GM19239 (cell line): ENCODE measurements at regions not wholly inside any gene's neighbourhood (a gene's known extent, or its start where the extent isn't known, plus 50 kb on each side); places are given as distances from the start of the nearest gene placed in this dataset.
"Not testable (repeated sequence)": the region's sequence is repeated elsewhere in the genome, so short reads cannot be mapped to it uniquely, and the experiment has no call there.

Experiments used
- DNase-seq: peaks from one replicate; pipeline ENCODE4 v3.0.0; 2011; ENCODE audit warnings: low spot score; ENCODE audit not compliant: insufficient read length
- FAIRE-seq: peaks from 2 replicates; lab custom pipeline; 2011; peaks lifted over from hg19 to GRCh38; lab: Jason Lieb, UNC

DNA sequence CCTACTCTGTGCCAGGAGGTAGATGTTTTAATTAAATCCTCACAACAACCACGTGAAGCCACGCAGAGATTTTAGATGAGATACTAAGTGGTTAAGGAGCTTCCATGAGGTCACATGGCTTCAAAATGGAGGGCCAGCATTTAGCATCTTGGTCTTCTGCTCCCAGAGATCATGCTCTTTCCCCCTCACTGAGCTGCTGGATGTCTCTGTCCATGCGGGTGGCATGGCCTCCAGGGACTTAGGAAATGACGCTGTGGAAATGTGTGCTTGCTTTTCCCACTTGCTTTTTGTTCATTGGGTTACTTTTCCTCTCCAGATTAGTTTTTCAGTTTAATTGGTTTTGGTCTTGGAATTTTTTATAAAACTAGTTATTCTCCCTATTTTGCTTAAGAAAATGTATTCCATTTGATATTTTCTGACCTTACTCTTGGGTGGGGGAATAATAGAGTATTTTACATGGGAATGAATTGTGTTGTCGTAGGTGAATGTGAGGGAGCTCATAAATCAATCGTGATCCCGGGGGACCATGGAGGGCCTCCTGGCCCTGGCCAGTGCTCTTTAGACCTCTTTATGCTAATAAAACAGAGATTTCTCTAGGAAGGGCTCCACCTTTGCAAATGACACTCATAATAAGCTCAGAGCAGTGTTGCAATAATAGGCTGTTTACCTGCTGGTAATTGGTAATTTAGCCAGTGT, 376.0 kb upstream of the ONECUT1 start:
- FAIRE-seq (no peak), DNase-seq (no peak)

DNA sequence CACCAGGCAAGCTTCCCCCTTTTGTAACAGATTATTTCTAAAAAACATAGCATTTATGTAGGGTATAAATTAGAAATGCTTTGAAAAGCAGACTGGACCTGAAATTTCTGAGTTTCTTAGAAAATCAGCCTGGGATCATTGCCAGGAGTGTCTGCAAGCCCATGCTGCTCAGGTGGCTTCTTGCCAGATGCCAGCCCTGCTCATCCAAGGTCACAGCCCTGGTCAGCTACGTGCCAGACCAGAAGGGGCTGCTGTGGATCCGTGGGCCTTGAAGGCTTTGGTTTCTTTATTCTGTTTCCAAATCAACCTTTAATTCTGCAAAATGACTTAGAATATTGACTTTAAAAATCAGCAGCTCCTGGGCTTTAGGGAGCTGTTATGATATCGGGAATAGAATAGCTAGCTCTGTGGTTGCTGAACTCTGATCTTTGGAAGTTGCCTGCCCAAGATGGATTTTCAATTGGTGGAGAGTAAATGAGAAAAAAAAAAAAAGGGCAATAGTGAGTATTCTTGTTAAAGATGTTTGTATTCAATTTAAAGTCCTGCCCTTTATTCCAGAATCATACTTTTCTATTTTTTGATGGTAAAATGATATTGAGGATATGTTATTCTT, 370.1 kb upstream of the ONECUT1 start:
- FAIRE-seq, result no peak
- DNase-seq, result no peak

DNA sequence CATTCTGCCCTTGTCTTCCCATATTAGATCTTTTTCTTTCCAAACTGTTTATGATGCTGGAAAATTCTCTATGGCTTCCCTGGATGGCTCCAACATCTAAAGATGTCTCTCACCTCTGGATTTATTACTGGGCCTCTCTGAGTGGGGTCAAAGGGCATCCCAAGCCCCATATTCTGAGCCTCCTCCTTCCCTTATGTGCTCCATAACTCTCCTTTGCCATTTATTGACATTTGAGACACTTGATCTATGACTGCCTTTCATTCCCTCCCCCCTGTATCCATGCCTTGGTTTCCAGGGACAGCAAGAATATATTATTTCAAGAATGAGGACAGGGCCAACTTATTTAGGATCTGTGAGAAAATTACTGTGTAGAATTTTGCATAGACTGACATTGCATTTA, 369.3 kb upstream of the ONECUT1 start:
- FAIRE-seq, result no peak
- DNase-seq, result no peak

DNA sequence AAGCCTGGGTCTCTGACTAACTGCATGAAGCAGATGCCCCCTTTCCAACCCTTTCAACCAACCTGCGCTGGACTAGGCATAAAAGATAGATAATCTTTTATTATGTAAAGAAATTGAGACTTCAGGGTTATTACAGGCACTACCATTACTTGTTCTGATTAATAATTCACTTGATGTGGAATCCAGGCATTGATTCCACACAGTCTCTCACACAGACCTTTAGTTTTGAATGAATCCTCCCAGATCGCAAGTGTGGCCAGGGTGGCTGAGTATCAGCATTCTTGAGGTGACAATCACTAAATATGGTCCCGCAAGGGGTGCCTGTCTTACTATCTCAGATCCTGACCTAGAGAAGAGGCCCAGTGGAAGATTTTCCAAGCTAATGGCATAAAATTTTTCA, 368.9 kb upstream of the ONECUT1 start:
- DNase-seq (no peak), FAIRE-seq (no peak)

DNA sequence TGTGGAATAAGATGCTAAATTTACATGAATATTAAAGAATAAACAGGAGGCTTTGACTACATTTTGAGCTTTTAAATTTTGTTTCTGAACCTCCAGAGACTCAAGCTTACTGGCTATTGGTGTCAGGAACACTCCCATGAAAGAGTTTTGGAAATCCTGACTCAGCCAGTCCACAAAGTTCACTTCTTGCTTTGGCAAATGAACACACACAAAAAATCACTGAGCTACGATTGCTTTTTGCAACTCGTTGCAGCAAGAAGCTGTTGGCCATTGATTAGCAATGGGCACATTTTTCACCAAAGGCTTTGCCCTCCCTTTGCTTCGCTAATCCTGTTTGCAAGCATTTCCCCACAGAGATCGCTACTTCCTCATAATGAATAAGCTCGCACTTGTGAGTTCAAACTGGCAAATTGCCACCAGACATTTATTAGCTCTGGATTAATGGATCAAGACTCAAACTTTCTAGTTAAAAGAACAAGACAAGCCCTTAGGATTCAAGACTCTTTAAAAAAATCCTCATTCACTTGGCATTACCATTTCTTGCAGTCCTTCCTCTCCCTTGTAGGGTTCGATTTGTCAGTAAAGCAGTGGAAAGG, 343.2 kb upstream of the ONECUT1 start:
- DNase-seq (no peak), FAIRE-seq (no peak)

DNA sequence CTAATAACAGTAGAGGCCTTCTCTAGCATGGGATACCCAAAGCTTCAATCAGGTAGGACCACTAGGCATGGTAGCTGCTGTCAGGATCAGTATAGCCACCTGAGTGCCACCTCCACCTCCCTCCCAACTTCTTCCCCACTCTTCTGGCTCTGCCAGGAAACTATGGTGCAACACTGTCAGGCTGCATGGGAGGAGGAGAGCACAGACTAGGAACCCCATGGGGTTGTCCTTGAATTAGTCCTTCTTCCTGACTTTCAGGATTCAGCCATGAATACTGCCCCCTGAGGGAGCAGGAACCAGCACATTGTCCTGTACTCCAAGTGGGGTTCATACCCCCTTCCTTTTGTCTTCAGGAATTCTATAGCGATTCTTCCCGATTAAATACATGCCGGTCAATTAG, 340.8 kb upstream of the ONECUT1 start:
- no peak for DNase-seq
- FAIRE-seq, result no peak

DNA sequence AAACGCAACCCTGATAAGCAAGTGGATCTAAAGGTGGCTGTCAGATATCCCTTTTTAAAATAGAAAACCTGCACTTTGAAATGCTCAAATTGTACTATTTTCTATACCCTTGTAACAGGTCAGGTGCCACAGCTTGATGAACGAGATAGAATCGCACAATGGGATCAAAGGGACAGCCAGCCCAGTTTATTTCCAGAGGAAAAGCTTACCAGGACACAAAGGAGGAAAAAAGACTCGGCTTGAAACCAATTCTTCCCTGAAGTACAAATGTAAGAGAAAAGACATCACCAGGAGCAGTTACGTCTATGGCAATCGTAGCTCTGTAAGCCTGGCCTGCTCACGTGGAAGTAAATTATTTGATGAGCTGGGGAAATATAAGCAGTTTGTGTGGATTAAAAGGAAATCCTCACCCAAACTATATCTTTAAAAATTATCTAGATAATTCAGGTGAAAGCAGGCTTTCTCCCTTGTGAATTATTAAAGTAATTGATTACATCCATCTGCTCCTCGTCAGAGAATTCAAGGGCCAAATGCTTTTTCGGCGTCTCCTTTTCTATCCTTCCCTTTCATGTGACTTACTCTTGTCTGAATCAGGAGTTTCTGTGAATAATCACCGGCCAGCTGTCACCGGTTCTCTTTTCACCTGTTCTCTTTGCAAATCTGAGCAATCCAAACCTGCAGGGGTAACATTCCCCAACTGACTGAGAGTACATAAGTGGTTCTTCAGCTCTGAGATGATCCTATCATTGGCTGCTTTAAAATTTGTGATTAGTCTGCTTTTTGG, 339.2 kb upstream of the ONECUT1 start:
- DNase-seq, result no peak
- FAIRE-seq, result no peak

DNA sequence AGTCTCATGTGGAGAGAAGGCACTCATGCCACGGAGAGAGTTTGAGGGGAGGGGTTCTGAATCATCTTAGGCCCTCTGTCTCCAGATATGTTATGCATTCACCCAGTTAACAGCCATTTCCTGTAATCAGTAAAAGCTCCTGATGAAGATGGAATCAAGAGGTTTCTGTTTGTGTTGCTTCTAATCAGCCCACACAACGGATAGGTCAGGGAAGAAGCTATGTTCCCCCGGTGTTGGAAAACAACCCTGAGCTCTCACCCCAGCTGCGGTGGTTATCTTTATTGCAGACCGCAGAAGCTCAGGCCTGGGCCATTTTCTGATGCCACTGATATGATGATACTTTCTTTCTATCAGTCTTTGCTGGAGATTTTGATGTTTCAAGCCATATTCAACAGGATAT, 338.5 kb upstream of the ONECUT1 start:
- DNase-seq, result no peak
- no peak for FAIRE-seq

DNA sequence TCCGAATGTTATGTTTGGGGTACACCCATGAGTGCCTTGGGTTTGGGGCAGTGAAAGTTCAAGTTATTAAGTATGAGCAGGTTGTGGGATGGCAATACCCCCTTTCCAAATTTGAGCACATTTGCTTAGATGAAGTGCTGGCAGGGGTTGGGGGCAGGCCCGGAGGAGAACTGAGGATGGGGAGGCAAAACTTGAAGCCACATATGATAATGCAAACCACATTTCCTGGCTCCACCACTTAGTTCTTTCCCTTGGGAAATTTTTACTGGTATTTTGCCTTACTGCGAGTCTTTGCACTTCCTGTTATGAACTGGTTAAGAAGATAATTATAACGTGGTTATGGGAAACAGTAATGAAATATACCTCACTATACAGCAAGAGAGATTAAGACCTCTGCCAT, 336.0 kb upstream of the ONECUT1 start:
- DNase-seq (no peak), FAIRE-seq (no peak)

DNA sequence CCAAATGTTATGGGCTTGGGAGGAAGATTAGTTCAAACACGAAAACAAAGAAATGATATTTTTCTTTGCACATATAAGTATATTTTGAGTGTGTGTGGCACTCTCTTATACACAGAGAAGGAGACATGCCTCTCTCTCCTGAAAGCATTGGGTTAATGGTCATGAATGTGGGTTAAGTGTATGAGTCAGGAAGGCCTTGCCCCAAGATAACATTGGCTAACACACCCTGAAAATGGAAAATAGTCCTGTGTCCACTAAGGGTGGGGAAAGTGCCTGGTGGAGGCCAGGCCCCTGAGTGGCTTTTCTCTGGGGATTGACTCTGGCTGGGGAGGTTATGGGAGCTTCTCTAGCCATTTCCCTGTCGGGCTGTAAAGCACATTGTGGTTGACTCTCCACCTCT, 332.7 kb upstream of the ONECUT1 start:
- no peak for FAIRE-seq

DNA sequence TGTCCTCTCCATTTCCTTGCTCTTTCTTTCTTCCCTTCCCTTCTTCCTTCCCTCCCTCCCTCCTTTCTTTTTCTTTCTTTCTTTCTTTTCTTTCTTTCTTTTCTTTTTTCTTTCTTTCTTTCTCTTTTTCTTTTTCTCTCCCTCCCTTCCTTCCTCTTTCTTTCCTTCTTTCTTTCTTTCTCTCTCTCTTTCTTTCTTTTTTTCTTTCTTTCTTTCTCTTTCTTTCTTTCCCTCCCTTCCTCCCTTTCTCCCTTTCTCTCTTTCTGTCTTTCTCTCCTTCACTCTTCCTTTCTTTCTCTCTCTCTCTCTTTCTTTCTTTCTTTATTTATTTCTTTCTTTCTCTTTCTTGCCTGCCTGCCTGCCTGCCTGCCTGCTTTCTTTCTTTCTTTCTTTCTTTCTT, 326.8 kb upstream of the ONECUT1 start:
- DNase-seq, FAIRE-seq: not testable (repeated sequence)

More for the DNA sequence above, 332.7 kb upstream of the ONECUT1 start:
- no peak for DNase-seq

DNA sequence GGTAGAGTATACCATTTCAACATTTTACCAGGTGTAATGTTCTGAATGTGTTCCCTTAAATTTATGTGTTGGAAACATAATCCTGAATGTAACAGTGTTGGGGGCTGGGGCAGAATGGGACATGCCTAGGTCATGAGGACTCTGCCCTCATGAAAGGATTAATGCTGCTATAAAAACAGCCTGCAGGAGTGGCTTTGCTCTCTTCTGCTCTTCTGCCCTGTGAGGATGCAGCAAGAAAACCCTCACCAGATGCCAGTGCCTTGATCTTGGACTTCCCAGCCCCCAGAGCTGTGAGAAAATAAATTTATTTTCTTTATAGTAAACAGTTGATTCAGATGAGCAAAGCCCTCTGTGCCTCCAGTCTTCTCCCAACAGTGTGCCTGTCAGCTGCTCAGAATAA, 326.0 kb upstream of the ONECUT1 start:
- DNase-seq (no peak), FAIRE-seq (no peak)

DNA sequence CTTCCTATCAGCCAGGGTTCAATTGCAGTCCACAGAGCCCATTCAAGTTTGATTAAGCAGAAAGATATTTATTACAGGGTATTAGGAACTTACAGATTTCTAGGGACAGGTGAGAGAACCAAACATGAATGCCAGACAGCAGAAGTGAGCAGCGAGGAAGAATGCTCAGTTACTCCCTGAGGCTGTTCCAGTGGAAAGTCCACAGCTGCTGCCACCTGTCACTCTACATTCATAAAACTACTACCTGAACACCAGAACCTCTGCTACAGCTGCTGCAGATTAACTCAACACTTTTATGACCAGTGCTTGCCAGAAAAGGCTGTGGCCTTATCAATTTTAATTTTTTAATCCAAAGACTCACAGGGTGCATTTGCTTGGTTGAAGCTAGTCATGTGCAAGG, 325.4 kb upstream of the ONECUT1 start:
- DNase-seq, result no peak
- no peak for FAIRE-seq

DNA sequence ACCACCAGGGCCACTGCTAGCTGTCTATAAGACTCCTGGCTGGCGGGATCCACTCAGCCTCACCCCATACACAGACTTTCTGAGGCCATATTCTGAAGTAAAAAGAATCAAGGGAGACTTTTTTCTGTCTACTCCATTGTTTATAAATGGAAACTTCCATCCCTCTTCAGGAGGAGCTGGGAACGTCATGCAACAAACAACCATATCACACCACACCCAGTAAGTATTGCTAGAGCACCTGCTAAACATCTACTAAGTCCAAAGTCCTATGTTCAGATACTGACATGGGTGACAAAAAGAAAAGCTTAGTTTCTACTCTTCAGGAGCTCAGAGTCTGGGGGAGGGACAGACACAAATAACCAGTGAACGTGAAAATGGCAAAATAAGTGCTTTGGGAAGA, 324.8 kb upstream of the ONECUT1 start:
- DNase-seq (no peak), FAIRE-seq (no peak)

DNA sequence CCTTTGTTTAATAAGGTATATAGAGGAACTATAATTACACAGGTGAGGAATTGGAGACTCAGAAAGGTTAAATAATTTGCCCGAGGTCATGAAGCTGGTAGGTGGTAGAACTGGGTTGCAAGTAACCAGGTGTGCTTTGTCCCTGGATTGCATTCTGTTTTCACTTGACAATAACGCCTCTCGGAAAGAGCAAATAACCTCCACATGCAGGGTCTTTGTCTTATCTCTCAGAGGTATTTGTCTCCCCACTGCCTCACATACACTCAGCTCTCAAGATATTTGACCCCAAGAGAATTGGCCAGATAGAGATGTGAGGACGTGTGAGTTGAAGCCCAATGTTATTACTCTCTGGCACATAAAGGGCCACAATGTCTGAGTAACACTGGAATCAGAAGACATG, 320.9 kb upstream of the ONECUT1 start:
- FAIRE-seq (no peak), DNase-seq (no peak)

DNA sequence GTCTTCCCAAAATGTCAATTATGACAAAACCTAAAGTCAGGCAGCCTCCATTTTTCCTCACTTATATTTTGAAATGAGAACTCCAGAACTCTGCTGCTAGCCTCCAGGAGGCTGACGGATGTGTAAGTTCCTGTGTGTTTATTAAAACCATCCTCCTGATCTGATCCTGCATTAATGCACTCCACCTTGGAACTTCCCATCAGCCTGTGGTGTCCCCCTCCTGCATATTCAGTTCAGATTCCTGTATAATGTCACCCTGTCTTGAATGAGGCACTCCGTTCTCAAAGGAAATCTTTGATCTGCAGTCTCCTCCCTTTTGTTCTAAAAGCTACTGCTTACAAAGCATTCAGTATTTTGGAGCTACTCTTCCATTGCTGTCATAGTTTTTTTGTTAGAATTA, 318.2 kb upstream of the ONECUT1 start:
- no peak for FAIRE-seq
- no peak for DNase-seq

DNA sequence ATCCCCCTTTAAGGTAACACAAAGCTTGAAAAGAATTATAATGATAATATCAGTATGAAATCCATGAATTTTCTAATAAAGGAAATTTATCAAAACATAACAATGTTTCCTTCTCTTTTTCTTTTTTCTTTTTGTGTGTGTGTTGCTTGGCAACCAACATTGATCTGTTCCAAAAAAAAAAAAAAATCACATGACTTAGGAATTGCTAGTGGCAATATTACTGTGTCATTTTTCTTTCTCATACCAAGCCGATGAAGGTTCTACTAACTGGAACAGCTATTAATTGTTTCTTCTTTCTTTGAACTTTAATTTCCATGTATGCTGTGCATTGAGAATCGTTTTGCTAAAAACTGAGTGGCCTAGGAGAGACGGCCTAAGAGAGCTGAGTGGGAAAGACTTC, 317.7 kb upstream of the ONECUT1 start:
- DNase-seq, result no peak
- FAIRE-seq, result no peak

DNA sequence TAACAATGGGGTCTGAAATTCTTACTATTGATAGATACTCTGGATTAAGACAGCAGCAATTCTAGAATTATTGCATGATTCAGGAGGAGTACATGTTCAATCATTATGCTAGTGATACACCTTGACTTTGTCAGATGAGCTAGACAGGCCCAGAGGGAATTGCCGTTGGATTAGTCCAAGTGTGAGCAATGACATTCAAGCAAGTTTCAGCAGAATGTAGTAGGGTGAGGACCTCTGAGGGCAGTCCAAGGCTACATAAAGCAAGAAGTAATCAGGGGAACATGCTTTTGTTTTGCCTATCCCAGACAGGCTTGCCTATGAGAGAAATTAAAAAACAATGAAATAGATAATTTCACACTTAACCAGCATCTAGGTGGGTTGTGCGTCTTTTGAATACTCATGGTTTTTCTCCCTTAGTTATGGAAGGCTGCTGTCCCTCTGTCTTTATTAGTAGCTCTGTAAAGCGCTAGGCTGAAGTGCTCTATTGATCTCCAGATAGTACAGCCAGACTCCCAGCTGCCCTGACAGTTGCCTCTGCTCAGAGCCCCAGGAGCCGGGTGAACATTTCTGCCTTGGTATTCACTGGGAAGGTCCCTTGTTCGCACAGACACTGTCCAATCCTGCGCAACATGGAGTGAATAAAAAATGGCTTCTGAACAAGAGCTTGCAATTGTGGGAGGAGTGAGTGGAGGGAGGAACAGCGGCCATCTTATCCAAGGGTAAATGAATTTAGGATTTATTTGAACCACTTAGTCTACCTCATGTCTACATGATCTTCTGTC, 316.6 kb upstream of the ONECUT1 start:
- FAIRE-seq, result no peak

DNA sequence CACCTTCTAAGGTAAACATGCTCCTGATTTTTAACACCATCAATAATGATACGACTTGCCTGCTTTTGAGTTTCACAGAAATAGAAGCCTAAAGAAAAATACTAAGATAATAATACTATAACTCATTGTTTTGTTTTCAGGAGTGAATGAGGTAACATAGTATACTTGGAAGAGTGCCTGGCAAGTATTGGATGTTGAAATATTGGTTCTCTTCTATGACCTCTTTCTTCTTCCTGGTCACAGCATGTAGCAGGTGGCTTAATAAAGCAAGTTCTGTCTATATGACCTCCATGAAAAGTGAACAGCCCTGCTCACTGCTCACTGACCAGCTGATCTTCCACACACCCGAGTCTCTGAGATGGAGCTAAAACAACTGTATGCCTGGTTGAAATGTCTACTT, 312.3 kb upstream of the ONECUT1 start:
- FAIRE-seq, result no peak
- DNase-seq, result no peak

More for the DNA sequence above, 316.6 kb upstream of the ONECUT1 start:
- no peak for DNase-seq

DNA sequence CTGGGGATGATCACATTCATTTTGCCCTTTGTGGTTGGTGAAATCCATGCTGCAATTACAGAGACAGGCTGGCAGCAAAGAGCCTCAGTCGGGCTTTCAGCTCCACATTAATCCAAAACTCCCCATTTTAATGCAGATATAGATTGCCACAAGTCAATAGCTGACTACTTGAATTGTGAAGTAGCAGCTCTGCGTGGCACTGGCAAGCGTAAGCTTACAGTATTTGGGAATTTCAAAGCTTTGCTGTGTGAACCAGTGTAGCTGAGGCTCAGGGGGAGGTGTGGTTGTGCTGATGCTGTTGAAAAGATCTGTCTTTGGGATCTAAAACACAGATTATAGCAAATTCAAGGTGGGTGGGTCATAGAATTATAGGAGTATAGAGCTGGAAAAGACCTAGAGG, 290.3 kb upstream of the ONECUT1 start:
- FAIRE-seq (no peak), DNase-seq (no peak)
